ENCODE measurements at regions not wholly inside any gene's neighbourhood (a gene's known extent, or its start where the extent isn't known, plus 50 kb on each side); places are given as distances from the start of the nearest gene placed in this dataset.

DNA sequence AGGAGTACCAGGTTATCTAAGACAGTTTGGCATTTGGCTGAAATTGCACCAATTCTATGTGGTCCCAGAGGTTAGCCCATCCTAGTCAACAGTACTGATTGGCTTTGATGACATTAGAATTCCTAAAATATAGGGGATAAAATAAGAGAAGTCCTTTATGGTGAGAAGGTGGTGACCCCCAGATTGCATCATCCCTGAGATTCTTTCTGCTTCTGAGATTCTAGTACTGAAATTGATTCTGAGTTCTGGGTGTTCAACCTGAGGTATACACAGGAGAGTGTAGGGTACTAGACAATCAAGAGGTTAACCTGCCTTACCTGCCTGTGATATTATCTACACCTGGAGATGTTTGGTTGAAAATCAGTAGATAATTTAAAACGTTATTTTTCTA lies 140.9 kb upstream of the MRPS22 start:
- TF ChIP-seq, protein P1, sequence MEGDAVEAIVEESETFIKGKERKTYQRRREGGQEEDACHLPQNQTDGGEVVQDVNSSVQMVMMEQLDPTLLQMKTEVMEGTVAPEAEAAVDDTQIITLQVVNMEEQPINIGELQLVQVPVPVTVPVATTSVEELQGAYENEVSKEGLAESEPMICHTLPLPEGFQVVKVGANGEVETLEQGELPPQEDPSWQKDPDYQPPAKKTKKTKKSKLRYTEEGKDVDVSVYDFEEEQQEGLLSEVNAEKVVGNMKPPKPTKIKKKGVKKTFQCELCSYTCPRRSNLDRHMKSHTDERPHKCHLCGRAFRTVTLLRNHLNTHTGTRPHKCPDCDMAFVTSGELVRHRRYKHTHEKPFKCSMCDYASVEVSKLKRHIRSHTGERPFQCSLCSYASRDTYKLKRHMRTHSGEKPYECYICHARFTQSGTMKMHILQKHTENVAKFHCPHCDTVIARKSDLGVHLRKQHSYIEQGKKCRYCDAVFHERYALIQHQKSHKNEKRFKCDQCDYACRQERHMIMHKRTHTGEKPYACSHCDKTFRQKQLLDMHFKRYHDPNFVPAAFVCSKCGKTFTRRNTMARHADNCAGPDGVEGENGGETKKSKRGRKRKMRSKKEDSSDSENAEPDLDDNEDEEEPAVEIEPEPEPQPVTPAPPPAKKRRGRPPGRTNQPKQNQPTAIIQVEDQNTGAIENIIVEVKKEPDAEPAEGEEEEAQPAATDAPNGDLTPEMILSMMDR (IDR thresholded peaks at IDR 0.05; ENCODE audit: low read depth, low read length) = no peak
- no peak for TF ChIP-seq EZH2phosphoT487 (IDR thresholded peaks at IDR 0.05; ENCODE audit: low read depth)

Measured in OCI-LY3 (cell line).